GM18505 (cell line): ENCODE measurements at regions not wholly inside any gene's neighbourhood (a gene's known extent, or its start where the extent isn't known, plus 50 kb on each side); places are given as distances from the start of the nearest gene placed in this dataset.
"Not testable (repeated sequence)": the region's sequence is repeated elsewhere in the genome, so short reads cannot be mapped to it uniquely, and the experiment has no call there.

ENCODE experiments used
- ATAC-seq: cut with Tn5 transposase; IDR thresholded peaks from one replicate; pipeline ENCODE4 v1.9.1; 2021; ENCODE audit not compliant: unreplicated experiment
- POLR2A ChIP-seq: IDR thresholded peaks from 4 replicates; pipeline ENCODE4 v1.6.1; 2011; ENCODE audit warnings: borderline replicate concordance; ENCODE audit not compliant: insufficient read depth, insufficient read length; ENCODE audit errors: extremely low read depth

- no peak for ATAC-seq
- TF ChIP-seq POLR2A: no peak
These were observed 419.2 kb downstream of the NR4A2 start for GRCh38 chr2:155913356-155913755.

- ATAC-seq: no peak
- no peak for TF ChIP-seq POLR2A
These were observed 424.0 kb downstream of the NR4A2 start for GRCh38 chr2:155908567-155908966.

- TF ChIP-seq POLR2A: no peak
- no peak for ATAC-seq
These were observed 425.3 kb downstream of the NR4A2 start for GRCh38 chr2:155907211-155907610.

- TF ChIP-seq POLR2A: no peak
- ATAC-seq: no peak
These were observed 426.9 kb downstream of the NR4A2 start for GRCh38 chr2:155905657-155906056.

GRCh38 chr2:155904720-155905119, 427.8 kb downstream of the NR4A2 start:
- TF ChIP-seq POLR2A: no peak
- ATAC-seq: no peak

- no peak for ATAC-seq
- TF ChIP-seq POLR2A: no peak
These were observed 429.9 kb downstream of the NR4A2 start for GRCh38 chr2:155902635-155903034.

- no peak for ATAC-seq
- no peak for TF ChIP-seq POLR2A
These were observed 437.5 kb downstream of the NR4A2 start for GRCh38 chr2:155895016-155895415.

- not testable (repeated sequence) for ATAC-seq
These were observed 452.1 kb downstream of the NR4A2 start for GRCh38 chr2:155880382-155880781.

GRCh38 chr2:155879900-155880299, 452.6 kb downstream of the NR4A2 start:
- ATAC-seq: not testable (repeated sequence)

GRCh38 chr2:155872396-155872795, 460.1 kb downstream of the NR4A2 start:
- TF ChIP-seq POLR2A: no peak
- ATAC-seq: no peak

- no peak for TF ChIP-seq POLR2A
- no peak for ATAC-seq
These were observed 460.6 kb downstream of the NR4A2 start for GRCh38 chr2:155871940-155872339.

GRCh38 chr2:155867564-155867963, 465.0 kb downstream of the NR4A2 start:
- TF ChIP-seq POLR2A: no peak
- ATAC-seq: no peak

GRCh38 chr2:155866477-155866876, 466.0 kb downstream of the NR4A2 start:
- TF ChIP-seq POLR2A: no peak
- no peak for ATAC-seq

GRCh38 chr2:155852156-155852555, 480.4 kb downstream of the NR4A2 start:
- no peak for ATAC-seq
- no peak for TF ChIP-seq POLR2A

GRCh38 chr2:155846259-155846658, 486.3 kb downstream of the NR4A2 start:
- no peak for TF ChIP-seq POLR2A

More at GRCh38 chr2:155846259-155846658, 486.3 kb downstream of the NR4A2 start:
- ATAC-seq: no peak
